ENCODE measurements at regions not wholly inside any gene's neighbourhood (a gene's known extent, or its start where the extent isn't known, plus 50 kb on each side); places are given as distances from the start of the nearest gene placed in this dataset.
A peak's percentile ranks its signal among the peaks of the same experiment; 100 is the strongest.

DNA sequence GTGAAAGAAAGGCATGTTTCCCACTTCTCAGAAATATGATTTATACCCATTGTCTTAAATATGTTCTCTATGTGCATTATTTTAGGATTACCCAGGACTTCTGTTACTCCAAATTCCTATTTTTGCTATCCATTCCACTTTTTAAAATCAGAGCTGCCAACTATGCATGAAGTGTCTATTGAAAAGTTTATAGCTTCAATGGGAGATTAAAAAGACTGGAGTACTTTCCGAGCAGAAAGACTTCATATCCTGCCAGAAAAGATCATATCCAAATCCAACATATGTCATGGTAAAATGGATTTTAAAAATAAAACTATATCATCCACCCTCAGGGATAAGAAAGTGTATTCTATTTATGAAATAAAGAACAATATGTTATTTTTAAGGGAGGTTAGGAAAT lies 212.7 kb downstream of the COL12A1 start:
- H3K27ac ChIP-seq (ENCODE audit: low read depth, low read length) = no peak overlapping the region
- H3K4me3 ChIP-seq (ENCODE audit: low read depth, low read length) = no peak overlapping the region
- H3K27me3 ChIP-seq (ENCODE audit: control insufficient read depth, insufficient read depth, low read length) = no peaks in the 10 kb centered on the region
- DNase-seq (ENCODE audit: low read depth in 4 of 6, low spot score in 6 of 6) = peak in 1 of 6 donors; percentile 73
- H3K9me3 ChIP-seq (ENCODE audit: control insufficient read depth, insufficient read depth, low read length) = no peaks in the 10 kb centered on the region
- no CpG with 5 or more reads among the region's 1 CpG for WGBS (ENCODE audit: insufficient coverage)
- H3K4me1 ChIP-seq (ENCODE audit: control insufficient read depth, insufficient read depth, low read length) = no peaks in the 10 kb centered on the region
- H3K36me3 ChIP-seq (ENCODE audit: control insufficient read depth, insufficient read depth, low read length) = no peaks in the 10 kb centered on the region

DNA sequence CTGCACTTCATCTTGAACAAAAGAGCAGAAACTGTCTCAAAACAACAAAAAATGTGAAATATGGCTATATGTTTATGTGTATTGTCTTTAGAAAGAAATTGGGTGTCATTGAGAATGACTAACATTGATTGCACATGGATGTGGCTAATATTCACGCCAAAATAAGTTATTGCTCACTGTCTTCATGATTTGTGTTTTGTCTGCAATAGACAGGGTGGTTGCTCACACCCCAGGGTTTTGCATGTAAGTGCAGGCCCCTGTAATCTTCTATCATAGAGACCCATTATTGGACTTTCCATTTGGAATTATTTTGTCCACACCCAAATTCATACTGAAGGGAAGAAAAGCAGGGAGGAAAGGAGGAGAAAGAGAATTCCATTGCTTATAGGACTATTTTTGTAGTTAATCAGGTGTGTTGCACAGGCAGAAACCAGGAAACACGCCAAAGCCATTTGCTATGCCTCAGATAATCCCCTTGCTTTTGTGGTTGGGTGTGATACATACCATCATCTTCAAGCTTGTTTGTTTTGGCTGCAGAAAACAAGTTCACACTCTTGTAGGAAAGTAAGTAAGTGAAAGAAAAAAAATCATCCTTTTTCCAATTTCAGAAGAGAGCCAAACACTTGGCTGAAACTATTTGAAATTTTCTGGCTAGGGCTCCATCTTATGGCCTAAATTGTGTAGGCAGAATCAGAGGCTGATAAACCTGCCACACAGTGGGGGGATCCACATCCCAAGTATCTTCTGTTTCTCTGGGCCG lies 214.1 kb downstream of the COL12A1 start:
- Histone ChIP-seq H3K27me3 (ENCODE audit: control insufficient read depth, insufficient read depth, low read length) (no peaks in the 10 kb centered on the region), H3K27ac (ENCODE audit: low read depth, low read length) (no peak overlapping the region), H3K36me3 (ENCODE audit: control insufficient read depth, insufficient read depth, low read length) (no peaks in the 10 kb centered on the region), H3K9me3 (ENCODE audit: control insufficient read depth, insufficient read depth, low read length) (peaks cover 6% of the 10 kb centered on the region), H3K4me1 (ENCODE audit: control insufficient read depth, insufficient read depth, low read length) (no peaks in the 10 kb centered on the region), H3K4me3 (ENCODE audit: low read depth, low read length) (no peak overlapping the region)
- peak in 1 of 6 donors; percentile 66 for DNase-seq (ENCODE audit: low read depth in 4 of 6, low spot score in 6 of 6)
- WGBS (ENCODE audit: insufficient coverage) = 90% methylated on average over 2 of the region's 3 CpGs

DNA sequence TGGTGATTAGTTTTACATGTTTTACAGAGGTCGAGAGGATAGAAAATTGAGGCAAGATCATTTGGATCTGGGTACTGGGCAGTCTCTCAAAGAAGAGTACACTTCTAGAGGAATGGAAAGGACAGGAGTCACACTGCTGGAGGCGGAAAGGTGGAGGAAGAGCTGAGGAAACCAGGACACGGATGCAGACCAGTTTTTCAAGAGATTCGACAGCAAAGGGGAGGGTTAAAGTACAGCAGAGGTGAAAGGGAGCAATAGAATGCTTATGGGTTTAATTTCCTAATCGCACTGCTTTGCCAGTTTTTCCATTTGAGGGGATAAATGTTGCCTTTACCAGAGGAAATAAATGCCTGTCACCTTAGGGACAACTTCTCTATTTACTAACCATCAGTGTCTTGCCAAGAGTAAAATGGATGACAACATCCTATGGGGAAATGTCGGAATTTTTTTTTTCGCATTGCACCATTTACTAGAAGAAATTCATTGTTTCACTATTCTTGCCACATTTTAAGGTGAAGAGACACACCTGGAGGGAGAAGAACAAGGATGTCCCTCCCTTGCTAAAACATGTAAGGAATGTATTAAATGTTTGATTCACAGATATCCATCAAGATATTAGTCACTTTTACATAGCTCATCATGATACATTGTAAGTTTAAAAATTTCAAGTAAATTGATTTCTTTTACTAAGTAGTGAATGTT lies 226.6 kb downstream of the COL12A1 start:
- H3K36me3 ChIP-seq (ENCODE audit: control insufficient read depth, insufficient read depth, low read length) = no peaks in the 10 kb centered on the region
- no peak overlapping the region for H3K4me3 ChIP-seq (ENCODE audit: low read depth, low read length)
- 91% methylated on average over 4 of the region's 7 CpGs for WGBS (ENCODE audit: insufficient coverage)
- H3K27me3 ChIP-seq (ENCODE audit: control insufficient read depth, insufficient read depth, low read length) = no peaks in the 10 kb centered on the region
- H3K9me3 ChIP-seq (ENCODE audit: control insufficient read depth, insufficient read depth, low read length) = no peaks in the 10 kb centered on the region
- H3K27ac ChIP-seq (ENCODE audit: low read depth, low read length) = no peak overlapping the region
- no peaks in the 10 kb centered on the region for H3K4me1 ChIP-seq (ENCODE audit: control insufficient read depth, insufficient read depth, low read length)
- no peak for DNase-seq (ENCODE audit: low read depth in 4 of 6, low spot score in 6 of 6)

DNA sequence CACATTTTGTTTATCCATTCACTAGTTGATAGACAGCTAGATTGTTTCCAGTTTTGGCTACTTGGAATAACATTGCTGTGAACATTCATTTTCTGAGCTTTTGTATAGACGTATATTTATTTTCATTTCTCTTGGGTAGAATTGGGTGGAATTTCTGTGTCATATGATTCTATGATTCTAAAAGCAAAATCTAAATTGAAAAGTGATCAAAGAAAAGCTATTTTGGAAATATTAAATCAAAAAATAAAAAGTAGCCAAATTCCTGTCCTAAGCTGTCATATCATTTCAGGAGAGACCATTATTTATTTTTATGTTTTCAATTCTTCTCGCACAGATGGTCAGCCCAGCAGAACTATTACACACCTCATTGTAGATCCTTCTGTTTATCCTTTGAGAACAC lies 229.2 kb downstream of the COL12A1 start:
- H3K36me3 ChIP-seq (ENCODE audit: control insufficient read depth, insufficient read depth, low read length) = no peaks in the 10 kb centered on the region
- DNase-seq (ENCODE audit: low read depth in 4 of 6, low spot score in 6 of 6) = no peak
- H3K9me3 ChIP-seq (ENCODE audit: control insufficient read depth, insufficient read depth, low read length) = no peaks in the 10 kb centered on the region
- no peak overlapping the region for H3K4me3 ChIP-seq (ENCODE audit: low read depth, low read length)
- 43% methylated on average over 1 of the region's 2 CpGs for WGBS (ENCODE audit: insufficient coverage)
- no peaks in the 10 kb centered on the region for H3K4me1 ChIP-seq (ENCODE audit: control insufficient read depth, insufficient read depth, low read length)
- H3K27ac ChIP-seq (ENCODE audit: low read depth, low read length) = no peak overlapping the region
- H3K27me3 ChIP-seq (ENCODE audit: control insufficient read depth, insufficient read depth, low read length) = no peaks in the 10 kb centered on the region

DNA sequence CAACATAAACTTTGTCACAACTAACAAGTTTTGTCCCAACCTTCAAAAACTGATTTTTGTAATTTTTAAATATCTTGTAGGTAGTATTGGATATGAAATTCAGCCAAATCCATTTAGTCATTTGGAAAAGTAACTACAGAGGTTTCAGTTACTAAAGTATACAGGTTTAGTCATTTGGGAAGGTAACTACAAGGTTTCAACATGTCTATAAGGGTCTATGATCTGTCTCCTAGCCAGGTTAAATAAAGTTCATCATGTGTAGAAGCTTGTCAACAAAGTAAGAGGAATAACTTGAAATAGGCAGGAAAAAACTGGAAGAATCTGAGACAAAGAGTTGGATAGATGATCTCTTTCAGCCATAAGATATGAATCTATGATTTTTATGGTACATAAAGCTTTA lies 229.8 kb downstream of the COL12A1 start:
- DNase-seq (ENCODE audit: low read depth in 4 of 6, low spot score in 6 of 6) = no peak
- Histone ChIP-seq H3K27ac (ENCODE audit: low read depth, low read length) (no peak overlapping the region), H3K4me3 (ENCODE audit: low read depth, low read length) (no peak overlapping the region), H3K27me3 (ENCODE audit: control insufficient read depth, insufficient read depth, low read length) (no peaks in the 10 kb centered on the region), H3K9me3 (ENCODE audit: control insufficient read depth, insufficient read depth, low read length) (no peaks in the 10 kb centered on the region), H3K4me1 (ENCODE audit: control insufficient read depth, insufficient read depth, low read length) (no peaks in the 10 kb centered on the region), H3K36me3 (ENCODE audit: control insufficient read depth, insufficient read depth, low read length) (no peaks in the 10 kb centered on the region)

DNA sequence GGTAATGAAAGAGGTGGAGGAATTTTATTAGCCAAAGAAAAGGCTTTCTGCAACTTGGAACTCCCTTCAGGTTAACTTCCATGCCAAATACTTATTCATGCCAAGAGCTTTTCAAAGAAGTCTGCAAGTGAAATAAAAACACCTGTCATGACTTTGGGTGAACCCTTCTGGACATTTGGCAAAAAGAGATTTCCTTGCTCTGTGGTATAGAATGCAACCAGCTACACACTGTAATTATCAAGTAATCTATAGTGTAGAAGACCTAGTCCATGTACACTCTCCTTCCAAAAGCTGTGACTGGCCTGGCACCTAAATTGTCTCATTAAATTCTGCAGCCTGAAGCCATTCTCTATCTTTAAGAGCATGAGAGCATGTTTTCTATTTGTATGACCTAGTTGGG lies 232.3 kb downstream of the COL12A1 start:
- Histone ChIP-seq H3K9me3 (ENCODE audit: control insufficient read depth, insufficient read depth, low read length) (no peaks in the 10 kb centered on the region), H3K27ac (ENCODE audit: low read depth, low read length) (no peak overlapping the region), H3K4me3 (ENCODE audit: low read depth, low read length) (no peak overlapping the region), H3K36me3 (ENCODE audit: control insufficient read depth, insufficient read depth, low read length) (no peaks in the 10 kb centered on the region), H3K27me3 (ENCODE audit: control insufficient read depth, insufficient read depth, low read length) (no peaks in the 10 kb centered on the region), H3K4me1 (ENCODE audit: control insufficient read depth, insufficient read depth, low read length) (no peaks in the 10 kb centered on the region)
- DNase-seq (ENCODE audit: low read depth in 4 of 6, low spot score in 6 of 6) = peak in 2 of 6 donors; percentile 3 to 47

DNA sequence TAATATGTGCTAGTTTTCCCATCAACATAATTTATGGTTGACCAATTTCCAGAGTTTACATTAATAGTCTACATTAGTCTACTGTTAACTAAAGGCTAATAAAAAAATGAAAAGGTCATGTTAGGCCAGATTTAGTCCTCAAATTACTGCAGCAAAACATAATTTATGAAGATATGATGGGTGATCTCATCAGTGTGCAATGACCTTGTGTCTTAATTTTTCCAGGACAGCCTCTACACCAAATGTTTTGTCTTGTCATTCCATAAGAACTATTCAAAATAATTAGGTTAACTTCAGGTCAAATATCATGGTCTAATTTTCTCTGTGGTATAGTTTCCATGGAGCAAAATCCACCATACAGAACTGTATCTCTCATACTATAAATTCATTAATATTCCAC lies 234.2 kb downstream of the COL12A1 start:
- no peaks in the 10 kb centered on the region for H3K36me3 ChIP-seq (ENCODE audit: control insufficient read depth, insufficient read depth, low read length)
- no peaks in the 10 kb centered on the region for H3K4me1 ChIP-seq (ENCODE audit: control insufficient read depth, insufficient read depth, low read length)
- no peaks in the 10 kb centered on the region for H3K27me3 ChIP-seq (ENCODE audit: control insufficient read depth, insufficient read depth, low read length)
- peak in 1 of 6 donors; percentile 2 for DNase-seq (ENCODE audit: low read depth in 4 of 6, low spot score in 6 of 6)
- H3K9me3 ChIP-seq (ENCODE audit: control insufficient read depth, insufficient read depth, low read length) = no peaks in the 10 kb centered on the region
- H3K4me3 ChIP-seq (ENCODE audit: low read depth, low read length) = no peak overlapping the region
- no peak overlapping the region for H3K27ac ChIP-seq (ENCODE audit: low read depth, low read length)

DNA sequence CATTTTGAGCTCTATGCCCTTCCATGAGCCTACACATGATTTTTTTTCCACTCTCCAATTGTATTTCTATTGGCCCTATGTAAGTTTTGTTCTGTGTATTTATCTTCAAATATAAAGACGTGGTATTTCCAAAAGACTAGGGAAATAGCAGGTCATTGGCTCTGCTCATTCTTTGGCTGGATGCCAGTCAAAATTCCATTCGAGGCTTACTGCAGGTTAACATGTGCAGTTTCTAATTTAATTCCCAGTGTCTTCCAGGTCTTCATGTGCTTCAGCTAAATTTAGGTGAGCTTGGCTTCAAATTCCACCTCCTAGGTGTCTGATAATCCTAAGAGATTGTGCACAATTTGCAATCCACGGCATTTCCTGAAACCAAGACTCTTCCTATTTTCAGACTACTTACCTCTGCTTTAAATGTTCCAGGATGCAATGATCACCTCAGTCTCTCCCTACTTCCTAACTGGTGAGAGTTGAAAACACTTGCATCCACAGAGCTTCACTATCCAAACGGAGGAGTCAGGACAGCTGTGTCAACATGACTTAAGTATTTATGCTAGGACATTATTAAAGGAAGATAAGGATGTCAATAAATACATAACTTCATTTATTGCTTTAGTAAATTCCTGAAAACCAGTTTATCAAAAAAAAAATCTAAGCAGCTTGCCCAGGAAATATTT lies 236.1 kb downstream of the COL12A1 start:
- peak in 1 of 6 donors; percentile 10 for DNase-seq (ENCODE audit: low read depth in 4 of 6, low spot score in 6 of 6)
- Histone ChIP-seq H3K36me3 (ENCODE audit: control insufficient read depth, insufficient read depth, low read length) (no peaks in the 10 kb centered on the region), H3K27ac (ENCODE audit: low read depth, low read length) (no peak overlapping the region), H3K4me3 (ENCODE audit: low read depth, low read length) (no peak overlapping the region), H3K27me3 (ENCODE audit: control insufficient read depth, insufficient read depth, low read length) (no peaks in the 10 kb centered on the region), H3K9me3 (ENCODE audit: control insufficient read depth, insufficient read depth, low read length) (peaks cover 8% of the 10 kb centered on the region), H3K4me1 (ENCODE audit: control insufficient read depth, insufficient read depth, low read length) (no peaks in the 10 kb centered on the region)
- 70% methylated on average over 2 of the region's 4 CpGs for WGBS (ENCODE audit: insufficient coverage)

DNA sequence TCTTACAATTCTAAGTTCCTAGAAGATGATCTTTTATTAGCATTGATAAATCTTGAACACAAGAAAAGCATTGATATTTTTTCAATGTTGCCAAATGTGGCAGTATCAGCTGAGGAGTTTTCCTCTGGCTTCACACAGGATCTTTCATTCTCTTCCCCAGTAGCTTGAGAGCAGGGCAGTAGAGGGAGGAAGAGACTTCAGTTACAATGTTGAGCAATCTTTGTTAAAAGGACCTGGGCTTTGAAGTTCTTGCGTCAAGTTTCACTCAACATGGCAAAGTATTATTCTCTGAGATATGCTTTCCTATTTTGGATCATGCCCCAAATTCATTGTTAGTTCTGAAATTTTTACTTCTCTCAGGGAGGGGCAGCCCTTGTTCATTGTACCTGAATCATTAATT lies 238.0 kb downstream of the COL12A1 start:
- H3K27me3 ChIP-seq (ENCODE audit: control insufficient read depth, insufficient read depth, low read length) = no peaks in the 10 kb centered on the region
- H3K9me3 ChIP-seq (ENCODE audit: control insufficient read depth, insufficient read depth, low read length) = peaks cover 10% of the 10 kb centered on the region
- no peak overlapping the region for H3K4me3 ChIP-seq (ENCODE audit: low read depth, low read length)
- no peak for DNase-seq (ENCODE audit: low read depth in 4 of 6, low spot score in 6 of 6)
- no peaks in the 10 kb centered on the region for H3K36me3 ChIP-seq (ENCODE audit: control insufficient read depth, insufficient read depth, low read length)
- WGBS (ENCODE audit: insufficient coverage) = no CpG with 5 or more reads among the region's 1 CpG
- H3K27ac ChIP-seq (ENCODE audit: low read depth, low read length) = no peak overlapping the region
- H3K4me1 ChIP-seq (ENCODE audit: control insufficient read depth, insufficient read depth, low read length) = no peaks in the 10 kb centered on the region

DNA sequence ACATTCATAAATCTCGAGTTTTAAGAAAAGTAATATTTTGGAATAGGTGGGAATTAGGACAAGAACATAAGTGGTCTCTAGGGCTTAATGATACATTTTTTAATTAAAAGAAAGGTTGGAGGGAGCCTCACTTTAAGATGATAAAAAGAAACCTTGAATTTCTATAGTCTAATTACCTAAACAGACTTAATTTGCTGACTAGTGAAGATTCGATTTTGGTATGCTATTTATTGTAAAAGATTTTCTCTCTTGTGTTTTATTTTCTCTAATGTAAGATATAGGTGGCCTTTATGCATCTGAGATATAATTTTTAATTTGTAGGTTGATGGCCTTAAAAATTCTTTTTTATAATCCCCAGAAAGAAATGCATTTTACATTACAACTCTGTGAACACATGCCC lies 239.1 kb downstream of the COL12A1 start:
- Histone ChIP-seq H3K27me3 (ENCODE audit: control insufficient read depth, insufficient read depth, low read length) (no peaks in the 10 kb centered on the region), H3K9me3 (ENCODE audit: control insufficient read depth, insufficient read depth, low read length) (peaks cover 10% of the 10 kb centered on the region), H3K4me1 (ENCODE audit: control insufficient read depth, insufficient read depth, low read length) (no peaks in the 10 kb centered on the region), H3K27ac (ENCODE audit: low read depth, low read length) (no peak overlapping the region), H3K4me3 (ENCODE audit: low read depth, low read length) (no peak overlapping the region), H3K36me3 (ENCODE audit: control insufficient read depth, insufficient read depth, low read length) (no peaks in the 10 kb centered on the region)
- DNase-seq (ENCODE audit: low read depth in 4 of 6, low spot score in 6 of 6) = no peak
- no CpG with 5 or more reads among the region's 2 CpGs for WGBS (ENCODE audit: insufficient coverage)
